HG03520 (cell line): ENCODE measurements at regions not wholly inside any gene's neighbourhood (a gene's known extent, or its start where the extent isn't known, plus 50 kb on each side); places are given as distances from the start of the nearest gene placed in this dataset.

ENCODE experiments used
- ATAC-seq: cut with Tn5 transposase; IDR thresholded peaks from one replicate; pipeline ENCODE4 v1.9.1; 2021; ENCODE audit warnings: mild to moderate bottlenecking, moderate library complexity; ENCODE audit not compliant: unreplicated experiment

DNA sequence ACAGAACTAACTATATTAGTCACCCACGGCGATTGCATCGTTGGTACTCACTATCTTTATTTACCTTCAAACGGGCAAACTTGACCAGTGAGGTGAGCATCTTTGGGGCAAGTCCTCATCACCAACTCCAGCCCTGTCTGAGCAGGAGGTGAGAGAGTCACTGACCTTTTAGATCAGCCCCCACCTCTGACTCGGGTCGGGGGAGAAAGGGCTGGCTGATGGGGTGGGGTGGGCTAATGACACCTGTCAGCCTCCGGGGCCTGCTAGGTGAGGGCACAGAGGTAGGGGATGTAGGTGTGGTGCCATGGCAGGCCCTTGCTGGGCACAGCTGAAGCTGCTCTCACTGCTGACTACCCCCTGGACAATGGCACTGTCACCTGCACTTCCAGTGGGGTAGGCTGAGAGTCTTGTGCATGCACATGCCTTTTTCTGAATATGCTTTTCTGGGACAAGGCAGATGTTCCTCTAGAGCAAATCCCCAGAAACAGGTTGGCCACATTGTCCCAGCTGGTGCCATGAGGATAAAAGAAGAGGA is 359.5 kb upstream of the MKI67 start:
- ATAC-seq: no peak

DNA sequence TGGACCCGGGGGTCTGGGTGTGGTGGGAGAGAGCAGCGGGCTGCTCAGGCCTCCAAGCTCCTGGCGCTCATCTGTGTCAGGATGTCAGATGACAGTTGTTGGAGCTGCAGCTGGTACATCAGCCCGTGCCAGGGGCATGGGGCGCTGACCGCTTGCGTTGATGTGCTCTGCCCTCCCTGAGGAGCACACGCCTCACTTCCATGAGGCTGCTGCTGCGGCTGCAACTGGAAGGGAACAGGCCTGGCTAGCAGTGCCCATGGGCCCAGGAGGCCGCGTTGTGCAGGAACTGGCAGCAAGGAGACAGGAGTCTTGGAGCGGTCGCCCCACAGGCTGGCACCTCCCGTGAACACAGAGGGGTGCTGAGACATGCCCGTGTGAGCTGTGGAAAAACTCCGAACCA is 361.3 kb upstream of the MKI67 start:
- ATAC-seq: no peak

DNA sequence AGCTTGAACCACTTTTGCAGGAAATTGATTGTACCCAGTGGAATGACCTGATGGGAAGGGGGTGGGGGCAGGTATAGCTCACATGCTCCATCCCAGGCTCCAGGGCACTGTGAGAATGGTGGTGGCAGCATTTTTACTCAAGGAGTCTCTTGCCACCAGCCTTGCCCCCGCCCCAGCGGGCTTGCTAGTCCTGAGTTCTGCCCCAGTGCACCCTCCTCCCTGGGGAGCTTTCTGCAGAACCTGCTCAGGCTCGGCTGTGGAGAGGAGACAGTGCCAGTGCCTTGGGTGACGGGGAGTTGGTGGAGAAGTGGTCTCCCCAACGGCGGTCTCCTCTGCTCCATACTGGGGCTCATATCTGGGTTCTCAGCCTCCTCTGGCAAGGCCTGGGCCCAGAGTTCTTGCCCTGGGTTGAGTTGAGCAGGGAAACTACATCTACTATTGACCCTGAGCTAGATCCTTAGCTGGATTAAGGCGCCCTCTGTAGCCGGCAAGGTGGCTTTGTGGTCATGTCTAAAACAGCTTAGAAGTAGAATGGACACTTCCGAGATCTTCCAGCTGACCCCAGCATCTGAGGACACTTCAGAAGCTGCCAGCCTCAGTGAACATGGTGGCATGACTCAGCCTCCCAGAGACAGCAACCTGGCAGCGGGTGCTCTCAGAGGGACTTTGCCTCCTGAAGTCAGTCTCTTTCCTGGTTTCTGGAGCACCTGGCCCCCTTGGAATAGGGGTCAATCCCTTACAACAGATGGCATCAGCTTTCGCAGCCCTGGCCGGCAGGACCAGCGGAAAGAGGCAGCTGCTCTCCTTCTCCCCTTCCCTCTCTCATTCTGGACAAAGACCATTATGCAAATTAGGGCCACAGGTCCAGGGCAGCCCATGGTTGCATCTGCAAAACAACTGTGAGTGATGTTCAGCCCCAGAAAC is 363.4 kb upstream of the MKI67 start:
- no peak for ATAC-seq

DNA sequence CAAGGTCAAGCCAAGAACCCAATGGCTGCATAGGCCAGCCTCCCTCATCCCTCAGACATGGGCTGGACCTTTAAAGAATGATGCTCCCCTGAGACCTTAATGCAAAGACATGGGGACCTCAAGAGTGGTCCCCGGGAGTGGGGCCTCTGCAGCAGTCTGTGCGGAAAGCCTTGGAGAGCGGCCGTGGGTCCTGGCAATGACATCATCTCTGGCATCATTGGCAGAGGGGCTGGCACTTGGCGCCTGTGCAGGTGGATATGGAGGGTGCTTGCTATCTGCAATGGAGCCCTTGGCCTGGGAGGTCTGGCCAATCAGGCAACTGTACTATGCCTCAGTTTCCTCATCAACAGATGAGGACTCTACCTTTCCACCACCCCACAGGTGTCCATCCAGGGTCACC is 365.5 kb upstream of the MKI67 start:
- ATAC-seq: no peak

DNA sequence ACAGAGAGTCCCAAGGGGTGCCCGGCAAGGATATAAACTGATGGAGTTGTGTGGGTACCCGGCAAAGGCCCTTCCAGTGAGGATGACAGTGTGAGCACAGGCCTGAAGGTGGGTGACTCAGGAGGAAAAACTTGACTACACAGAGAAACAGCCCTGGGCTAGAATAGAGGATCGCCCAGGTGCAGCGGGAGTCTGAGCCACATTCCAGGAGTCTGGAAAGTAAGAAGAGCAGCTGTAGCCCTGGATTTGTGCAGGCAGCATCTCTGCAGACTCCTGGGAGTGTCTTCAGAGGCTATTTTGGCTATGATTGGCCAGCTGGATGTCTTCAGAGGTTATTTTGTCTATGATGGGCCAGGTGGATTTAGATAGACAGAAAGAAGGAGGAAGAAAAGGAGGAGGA is 367.6 kb upstream of the MKI67 start:
- no peak for ATAC-seq

DNA sequence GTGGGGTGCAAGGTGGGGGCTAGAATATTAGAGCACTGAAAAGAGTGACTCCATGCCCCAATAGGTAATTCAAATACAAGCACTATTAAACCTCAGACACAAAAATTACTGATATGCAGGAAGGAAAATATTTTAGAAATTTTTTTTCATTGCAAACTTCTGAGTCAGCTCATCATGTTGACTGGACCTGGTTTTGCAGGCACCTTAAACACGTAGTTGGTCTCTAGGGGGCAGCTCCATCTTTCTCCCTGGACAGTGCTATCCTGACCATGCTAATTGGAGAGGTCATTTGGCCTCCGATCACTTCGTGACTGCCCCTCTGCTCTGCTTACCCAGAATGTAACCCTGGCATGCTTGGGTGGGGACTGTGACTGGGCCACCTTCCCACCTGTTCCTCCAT is 368.4 kb upstream of the MKI67 start:
- no peak for ATAC-seq

DNA sequence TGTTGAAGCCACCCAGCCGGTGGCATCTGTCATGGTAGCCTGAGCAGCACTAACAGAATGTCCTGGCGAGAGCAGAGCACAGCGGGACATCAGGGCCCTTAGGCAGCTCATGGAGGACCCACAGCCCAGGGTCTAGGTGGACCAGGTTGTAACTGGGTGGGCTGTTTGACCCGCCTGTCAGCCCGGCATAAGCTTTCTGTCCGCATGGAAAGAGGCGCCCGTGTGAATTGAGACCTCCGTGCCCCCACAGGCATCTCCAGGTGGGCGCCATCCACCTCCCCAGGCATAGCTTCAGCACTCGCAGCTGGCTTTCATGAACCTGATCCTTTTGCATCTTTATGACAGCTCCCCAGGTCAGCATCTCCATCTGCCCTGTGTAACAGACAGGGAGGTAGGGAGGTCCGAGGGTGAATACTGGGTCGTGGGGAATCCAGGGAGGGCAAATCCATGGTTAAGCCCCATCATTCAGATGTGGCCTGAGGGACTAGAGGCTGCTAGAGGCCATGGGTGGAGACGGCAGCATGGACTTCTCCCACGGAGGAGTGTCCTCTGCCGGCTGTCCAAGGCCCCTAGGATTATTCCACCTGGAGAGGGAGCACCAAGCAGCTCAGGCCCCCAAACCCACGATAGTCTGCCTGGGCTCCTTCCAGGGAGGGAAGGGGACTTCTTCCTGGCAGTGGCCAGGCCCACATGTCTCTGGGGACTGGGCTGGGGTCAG is 371.6 kb upstream of the MKI67 start:
- no peak for ATAC-seq

DNA sequence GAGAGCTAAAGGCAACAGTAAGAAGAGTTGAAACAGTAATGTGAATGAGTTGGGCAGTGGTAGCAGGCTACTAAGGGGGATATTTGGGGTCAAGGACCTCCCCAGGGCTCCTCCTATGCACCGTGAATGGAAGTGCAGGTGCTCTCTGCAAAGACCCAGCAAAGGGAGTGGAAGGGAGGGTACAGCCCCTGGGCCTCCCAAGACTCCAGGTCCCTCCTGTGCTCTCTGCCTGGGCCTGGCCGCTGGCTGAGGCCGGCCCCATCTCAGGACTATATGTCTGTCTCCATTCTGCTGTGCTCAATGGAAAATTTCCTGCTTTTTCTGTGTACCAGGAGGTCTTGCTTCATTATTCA is 372.1 kb upstream of the MKI67 start:
- no peak for ATAC-seq

DNA sequence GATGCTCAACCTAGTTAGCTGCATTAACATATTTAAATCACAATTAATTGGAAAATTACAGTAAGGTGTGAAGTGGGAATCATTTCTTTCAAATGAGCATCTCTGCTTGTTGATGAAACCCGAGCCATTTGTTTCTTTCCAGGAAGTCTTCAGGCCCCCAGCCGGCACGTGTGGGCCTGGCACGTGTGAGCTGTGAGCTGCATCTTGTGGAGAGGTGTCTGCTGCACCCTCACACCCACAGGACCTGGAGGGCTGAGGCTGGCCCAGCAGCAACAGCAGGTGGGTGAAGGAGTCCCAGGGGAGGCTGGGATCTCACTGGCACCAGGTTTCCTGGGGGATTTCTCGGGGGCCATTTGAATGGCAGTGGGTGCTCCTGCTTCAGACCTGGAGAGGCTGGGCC is 372.5 kb upstream of the MKI67 start:
- no peak for ATAC-seq

DNA sequence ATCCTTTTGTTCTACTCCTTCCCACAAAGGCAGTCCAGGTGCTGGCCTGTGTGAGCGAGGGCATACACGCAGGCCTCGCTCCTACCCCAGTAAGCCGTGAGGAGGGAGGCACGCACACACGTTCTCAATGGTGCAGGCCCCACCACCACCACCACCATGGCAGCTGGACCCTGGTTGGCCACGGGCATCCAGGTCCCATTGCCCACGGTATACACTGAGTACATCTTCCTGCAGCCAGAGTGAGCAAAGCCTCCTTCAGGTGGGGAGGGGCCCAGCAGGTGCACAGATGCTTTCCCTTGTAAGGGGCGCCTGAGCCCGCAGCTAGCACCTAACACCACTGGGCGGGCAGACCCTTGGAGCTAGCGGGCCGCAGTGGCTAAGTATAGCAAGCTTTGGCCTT is 373.3 kb upstream of the MKI67 start:
- ATAC-seq: no peak

DNA sequence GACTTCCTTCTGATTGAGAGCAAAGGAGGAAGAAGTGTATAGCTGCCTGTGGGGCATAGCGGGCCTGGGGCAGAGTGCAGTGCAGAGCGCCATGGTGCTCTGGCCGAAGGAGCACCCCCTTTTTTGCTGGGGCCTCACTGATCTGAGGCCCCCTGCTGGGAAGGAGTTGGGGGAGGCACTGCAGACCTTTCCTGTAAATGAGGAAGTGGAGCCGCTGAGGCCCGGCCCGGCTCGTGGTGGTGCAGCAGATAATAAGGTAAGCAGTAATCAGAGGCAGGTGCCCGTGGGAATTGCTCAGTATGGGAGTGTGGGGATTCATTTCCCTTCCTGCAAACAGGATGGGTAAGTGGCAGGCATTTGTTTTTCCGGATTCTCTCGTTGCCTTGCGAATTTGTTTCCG is 373.7 kb upstream of the MKI67 start:
- no peak for ATAC-seq

DNA sequence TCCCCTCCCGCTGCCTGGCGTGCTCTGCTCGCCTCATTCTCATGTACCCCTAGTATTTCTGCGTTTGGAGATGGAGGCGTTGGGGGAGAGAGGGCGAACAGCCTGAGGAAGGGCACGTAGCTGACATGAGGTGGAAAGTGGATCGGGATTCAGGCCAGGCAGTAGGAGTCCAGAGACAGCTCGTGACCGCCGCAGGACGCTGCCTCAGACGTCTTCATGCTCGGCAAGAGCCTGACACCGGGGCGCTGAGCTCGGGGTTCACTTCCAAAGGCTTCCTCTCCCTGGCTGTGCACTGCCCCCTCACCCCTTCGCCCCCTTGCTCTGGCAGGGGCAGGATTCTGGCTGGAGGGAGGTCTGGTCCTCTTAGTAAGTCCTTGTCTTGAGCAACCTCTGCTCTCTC is 374.4 kb upstream of the MKI67 start:
- no peak for ATAC-seq

DNA sequence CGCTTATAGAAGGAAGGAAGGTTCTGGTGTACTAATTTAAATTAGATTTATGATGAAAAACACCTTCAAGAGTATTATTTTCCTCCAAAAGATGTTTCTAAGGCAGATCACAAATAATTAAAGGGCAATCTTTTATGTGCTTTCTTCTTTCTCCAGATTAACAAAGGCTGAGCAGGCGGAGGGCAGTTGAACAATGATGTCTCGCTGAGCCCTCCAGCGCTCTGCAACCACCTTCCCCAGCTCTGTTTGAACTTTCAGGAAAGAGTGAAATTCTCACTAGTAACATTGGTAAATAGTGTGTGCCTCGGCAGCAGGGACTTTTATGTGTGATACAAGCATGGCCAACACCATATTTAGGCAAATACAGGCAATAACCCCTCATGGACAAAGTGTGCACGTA is 379.1 kb upstream of the MKI67 start:
- ATAC-seq: no peak

DNA sequence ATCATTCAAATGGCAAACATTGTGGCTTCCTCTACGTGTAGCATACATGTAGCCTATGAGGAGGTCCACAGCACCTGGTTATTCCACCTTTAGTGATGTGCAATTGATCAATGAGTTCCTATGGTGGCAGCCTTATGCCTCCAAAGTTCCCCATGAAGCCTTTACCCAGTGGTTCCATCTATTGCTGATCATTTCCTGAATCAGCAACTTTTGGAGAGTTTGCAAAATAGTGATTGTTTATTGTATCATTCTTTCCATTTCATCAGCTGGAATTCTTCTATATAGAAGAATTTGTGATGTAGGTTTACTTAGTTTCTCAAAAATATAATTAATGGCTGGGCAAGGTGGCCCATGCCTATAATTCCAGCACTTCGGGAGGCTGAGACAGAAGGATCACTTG is 380.2 kb upstream of the MKI67 start:
- no peak for ATAC-seq

DNA sequence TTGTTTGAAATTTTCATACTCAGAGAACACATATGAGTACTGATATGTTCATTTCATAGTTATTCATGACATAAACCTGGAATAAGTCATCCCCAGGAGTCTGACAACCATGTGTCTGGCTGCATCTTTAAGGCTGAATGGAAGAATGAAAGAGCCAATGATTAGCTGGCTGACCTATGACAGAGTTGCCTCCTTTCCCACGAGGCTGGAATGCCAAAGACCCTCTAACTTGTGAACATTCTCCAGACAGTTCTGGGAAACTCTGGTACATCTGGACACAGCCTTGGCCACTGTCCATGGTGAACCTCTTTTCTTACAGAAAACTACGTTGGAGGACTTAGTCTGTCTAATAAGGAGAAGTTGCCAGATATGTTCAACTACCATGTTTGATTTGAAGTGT is 380.8 kb upstream of the MKI67 start:
- no peak for ATAC-seq

DNA sequence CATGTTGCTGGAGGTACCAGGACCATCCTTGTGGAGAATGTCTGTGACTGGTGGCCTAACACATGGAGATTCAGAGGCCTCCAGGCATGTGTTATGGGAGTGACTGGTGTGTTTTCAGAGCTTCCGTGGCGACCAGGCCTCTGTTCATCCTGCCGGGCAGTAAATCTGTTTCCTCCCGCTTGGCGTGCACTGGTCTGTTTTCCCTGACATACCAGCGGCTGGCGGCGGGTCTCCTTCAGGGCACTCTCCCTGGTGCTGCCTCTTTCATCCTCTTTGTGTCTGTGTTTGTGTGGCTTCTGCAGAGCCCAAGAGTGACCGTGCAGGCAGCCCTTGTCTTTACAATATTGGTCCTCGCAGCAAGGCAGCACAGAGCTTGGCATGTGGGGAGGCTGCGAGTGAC is 385.1 kb upstream of the MKI67 start:
- no peak for ATAC-seq

DNA sequence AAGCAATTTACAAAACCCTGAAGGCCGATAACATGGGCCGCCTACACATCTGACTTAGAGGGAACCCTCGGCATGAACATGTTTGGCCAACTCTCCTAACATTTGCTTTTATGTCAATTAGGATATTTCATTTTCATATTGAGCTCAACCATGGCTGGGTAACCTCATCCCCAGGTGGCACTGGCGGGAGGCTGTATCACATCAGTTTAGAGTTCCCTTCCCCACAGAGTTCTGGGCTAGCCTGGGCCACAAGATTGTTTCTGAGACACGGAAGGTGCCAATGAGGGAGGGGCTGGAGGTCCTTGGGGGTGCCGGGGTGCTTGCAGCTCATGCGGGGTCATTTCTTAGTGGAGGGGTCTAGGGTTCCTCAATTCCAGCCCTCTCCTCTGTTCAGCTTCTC is 386.5 kb upstream of the MKI67 start:
- ATAC-seq: no peak

DNA sequence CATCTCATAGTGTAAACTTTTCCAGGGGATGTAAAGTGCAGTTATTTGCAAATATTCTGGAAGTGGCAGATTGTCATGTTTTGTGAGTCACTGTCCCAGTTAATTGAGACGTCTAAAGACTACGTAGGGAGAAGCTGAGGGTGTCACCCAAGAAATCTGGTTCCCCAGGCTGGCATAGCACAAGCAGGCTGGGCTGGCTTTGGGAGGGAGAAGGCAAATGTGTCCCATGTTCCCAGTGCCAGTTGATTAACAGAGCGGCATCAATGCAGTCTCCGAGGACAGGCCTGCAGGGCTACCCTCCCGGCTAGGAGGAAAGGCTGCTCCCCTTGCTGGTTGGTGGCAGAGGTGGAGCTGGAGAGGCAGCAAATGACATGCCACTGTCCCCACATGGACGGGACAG is 388.3 kb upstream of the MKI67 start:
- no peak for ATAC-seq

DNA sequence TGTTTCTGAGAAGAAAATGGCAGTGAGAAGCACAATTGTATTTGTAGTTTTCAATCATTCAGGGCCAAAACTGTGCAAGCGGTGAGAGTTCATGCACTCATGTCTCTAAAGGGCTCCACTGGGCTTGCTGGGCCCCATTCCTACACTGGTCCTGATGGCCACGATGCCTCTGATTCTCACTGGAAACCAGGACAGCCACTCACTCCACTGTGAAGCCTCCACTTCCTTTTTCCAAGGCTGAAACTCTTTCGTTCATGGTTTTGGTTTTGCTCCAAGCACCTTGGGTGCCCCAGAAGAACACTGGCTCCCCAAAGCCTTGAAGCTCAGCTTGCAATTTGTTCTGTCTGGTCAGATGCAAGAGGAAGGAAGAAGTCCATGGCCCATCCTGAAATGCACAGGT is 390.0 kb upstream of the MKI67 start:
- no peak for ATAC-seq

DNA sequence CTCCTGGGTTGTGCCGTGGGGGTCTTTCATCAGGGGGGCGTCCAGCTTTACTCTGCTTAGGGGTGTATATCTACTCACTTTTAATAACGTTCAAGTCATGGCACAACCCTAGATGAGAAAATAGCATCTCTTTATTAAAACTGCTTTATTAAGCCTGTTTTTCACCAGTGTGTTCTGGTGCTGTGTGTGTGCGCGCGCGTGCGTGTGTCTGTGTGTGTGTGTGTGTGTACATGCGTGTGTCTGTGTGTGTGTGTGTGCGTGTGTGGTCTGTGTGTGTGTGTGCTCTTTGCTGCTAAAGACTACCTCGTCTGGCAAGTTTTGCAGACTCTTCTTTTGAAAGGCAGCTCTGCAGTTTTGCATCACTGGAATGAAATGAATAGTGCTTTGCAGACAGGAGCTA is 390.9 kb upstream of the MKI67 start:
- ATAC-seq: no peak

DNA sequence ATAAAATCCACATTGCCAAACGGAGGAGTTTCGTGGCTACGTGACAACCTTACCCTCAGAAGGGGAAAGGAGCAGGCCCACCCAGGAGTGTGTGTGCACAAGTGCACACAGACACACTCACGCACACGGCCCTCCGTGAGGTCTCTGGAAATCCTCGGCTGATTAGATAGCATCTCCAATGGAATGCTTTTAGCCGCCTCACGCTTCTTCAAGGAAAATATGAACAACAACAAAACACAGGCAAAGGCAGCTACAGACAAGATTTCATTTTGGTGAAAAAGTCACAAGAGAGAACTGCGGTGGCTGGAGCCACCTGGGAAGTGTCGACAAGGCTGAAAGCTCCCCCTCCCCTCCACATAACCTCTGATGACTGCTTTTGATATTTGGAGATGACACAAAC is 391.8 kb upstream of the MKI67 start:
- no peak for ATAC-seq

DNA sequence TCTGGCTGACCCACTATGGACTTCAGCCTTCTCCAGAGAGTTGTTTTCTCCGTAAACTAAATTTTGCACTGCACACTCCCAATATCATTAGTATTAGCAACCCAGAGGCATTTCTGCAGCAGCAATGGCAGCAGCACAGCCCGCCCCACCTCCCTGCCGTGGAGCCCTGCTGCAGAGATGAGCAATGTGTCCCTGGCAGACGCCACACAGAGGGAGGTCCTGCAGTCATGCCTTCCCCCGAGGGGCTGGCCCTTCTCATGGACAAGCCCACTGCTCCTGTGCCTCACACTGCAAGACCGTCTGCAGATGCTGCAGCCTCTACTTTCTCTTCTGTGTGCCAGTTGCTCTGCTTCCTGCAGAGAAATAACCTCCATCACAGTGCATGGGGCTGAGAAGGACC is 393.4 kb upstream of the MKI67 start:
- no peak for ATAC-seq
